ENCODE measurements at regions not wholly inside any gene's neighbourhood (a gene's known extent, or its start where the extent isn't known, plus 50 kb on each side); places are given as distances from the start of the nearest gene placed in this dataset.
"Not testable (repeated sequence)": the region's sequence is repeated elsewhere in the genome, so short reads cannot be mapped to it uniquely, and the experiment has no call there.

GRCh38 chr1:100791586-100791985 is 72.0 kb downstream of the VCAM1 start:
- no peak for DNase-seq (ENCODE audit: low read depth in 2 of 2)

- DNase-seq (ENCODE audit: low read depth in 2 of 2) = no peak
These were observed 74.1 kb downstream of the VCAM1 start for GRCh38 chr1:100793659-100794058.

GRCh38 chr1:100794748-100795645 is 75.5 kb downstream of the VCAM1 start:
- peak; percentile 50 to 60 for DNase-seq (ENCODE audit: low read depth in 2 of 2)

- DNase-seq (ENCODE audit: low read depth in 2 of 2) = no peak
These were observed 76.1 kb downstream of the VCAM1 start for GRCh38 chr1:100795646-100795985.

- DNase-seq (ENCODE audit: low read depth in 2 of 2) = no peak
These were observed 76.5 kb downstream of the VCAM1 start for GRCh38 chr1:100796046-100796445.

GRCh38 chr1:100799548-100799947 is 80.0 kb downstream of the VCAM1 start:
- DNase-seq (ENCODE audit: low read depth in 2 of 2) = no peak

GRCh38 chr1:100799954-100800612 is 80.5 kb downstream of the VCAM1 start:
- DNase-seq (ENCODE audit: low read depth in 2 of 2) = no peak

GRCh38 chr1:100801256-100801655 is 81.7 kb downstream of the VCAM1 start:
- not testable (repeated sequence) for DNase-seq (ENCODE audit: low read depth in 2 of 2)

GRCh38 chr1:100803280-100803679 is 83.7 kb downstream of the VCAM1 start:
- DNase-seq (ENCODE audit: low read depth in 2 of 2) = not testable (repeated sequence)

GRCh38 chr1:100806601-100807000 is 87.1 kb downstream of the VCAM1 start:
- DNase-seq (ENCODE audit: low read depth in 2 of 2) = no peak

- DNase-seq (ENCODE audit: low read depth in 2 of 2) = no peak
These were observed 84.3 kb downstream of the EXTL2 start for GRCh38 chr1:100810360-100810759.

- peak; percentile 34 for DNase-seq (ENCODE audit: low read depth in 2 of 2)
These were observed 82.8 kb downstream of the EXTL2 start for GRCh38 chr1:100811808-100812207.

- DNase-seq (ENCODE audit: low read depth in 2 of 2) = not testable (repeated sequence)
These were observed 79.7 kb downstream of the EXTL2 start for GRCh38 chr1:100814938-100815337.

- DNase-seq (ENCODE audit: low read depth in 2 of 2) = no peak
These were observed 78.6 kb downstream of the EXTL2 start for GRCh38 chr1:100816049-100816448.

- not testable (repeated sequence) for DNase-seq (ENCODE audit: low read depth in 2 of 2)
These were observed 74.4 kb downstream of the EXTL2 start for GRCh38 chr1:100820195-100820594.

- not testable (repeated sequence) for DNase-seq (ENCODE audit: low read depth in 2 of 2)
These were observed 72.7 kb downstream of the EXTL2 start for GRCh38 chr1:100821919-100822318.
